ENCODE measurements at regions not wholly inside any gene's neighbourhood (a gene's known extent, or its start where the extent isn't known, plus 50 kb on each side); places are given as distances from the start of the nearest gene placed in this dataset.

DNA sequence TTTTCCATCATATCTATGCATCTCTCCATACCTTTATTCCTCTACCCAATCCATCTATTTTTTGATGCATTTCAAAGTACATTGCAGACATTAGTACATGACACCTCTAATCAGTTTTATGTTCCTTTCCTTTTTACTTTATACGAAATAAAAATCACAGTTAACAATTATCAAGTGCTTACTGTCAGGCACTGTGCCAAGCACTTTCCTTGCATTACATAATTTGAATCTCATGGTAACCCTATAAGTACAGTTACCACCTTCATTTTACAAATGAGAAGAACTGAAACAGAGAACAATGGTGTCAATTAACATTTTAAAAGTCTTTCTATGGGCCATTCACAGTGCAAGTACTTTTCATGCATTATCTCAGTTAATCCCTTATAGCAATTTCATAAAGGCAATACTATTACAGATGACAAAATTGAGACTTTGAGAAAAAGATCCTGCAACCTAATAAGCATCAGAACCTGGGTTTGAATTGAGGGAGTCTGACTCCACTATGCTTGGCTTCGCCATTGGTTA lies 544.4 kb upstream of the TNP1 start:
- TF ChIP-seq POLR2A (IDR thresholded peaks at IDR 0.05; ENCODE audit: low read depth, low read length) (no peak), POLR2AphosphoS5 (IDR thresholded peaks at IDR 0.05; ENCODE audit: low read depth, low read length) (no peak), TAF1 (IDR thresholded peaks at IDR 0.05; ENCODE audit: low read depth, low read length) (no peak), POU2F2 (IDR thresholded peaks at IDR 0.05; ENCODE audit: low read depth, low read length) (no peak)
